Neural progenitor cell (in vitro differentiated cells): ENCODE measurements at regions not wholly inside any gene's neighbourhood (a gene's known extent, or its start where the extent isn't known, plus 50 kb on each side); places are given as distances from the start of the nearest gene placed in this dataset.

Experiments used
- DNase-seq: peaks from one replicate; pipeline ENCODE4 v3.0.0-alpha.2; 2016; ENCODE audit warnings: low spot score
- H2AFZ ChIP-seq: fragments of 200-600 bp; sonication (generic); replicated peaks from 2 replicates; pipeline ENCODE4 v1.6.1; 2016; ENCODE audit warnings: antibody characterized with exemption
- H3F3A ChIP-seq: fragments of 200-600 bp; sonication (generic); 2 replicates; pipeline ENCODE4 v1.6.1; 2016; ENCODE audit warnings: antibody characterized with exemption, low read depth
- H3K27ac ChIP-seq: fragments of 200-600 bp; sonication (generic); 2 replicates; pipeline ENCODE4 v1.5.1; 2016; ENCODE audit warnings: mild to moderate bottlenecking
- H3K27me3 ChIP-seq: fragments of 200-600 bp; sonication (generic); 2 replicates; pipeline ENCODE4 v1.6.1; 2016; ENCODE audit warnings: mild to moderate bottlenecking, moderate library complexity
- H3K36me3 ChIP-seq: fragments of 200-600 bp; sonication (generic); 2 replicates; pipeline ENCODE4 v1.5.1; 2016
- H3K4me1 ChIP-seq: fragments of 200-600 bp; sonication (generic); 2 replicates; pipeline ENCODE4 v1.6.1; 2016; ENCODE audit warnings: mixed run types
- H3K4me2 ChIP-seq: fragments of 200-600 bp; sonication (generic); 2 replicates; pipeline ENCODE4 v1.6.1; 2016
- H3K4me3 ChIP-seq: fragments of 200-600 bp; sonication (generic); 2 replicates; pipeline ENCODE4 v1.5.1; 2016
- H3K79me2 ChIP-seq: fragments of 200-600 bp; sonication (generic); 2 replicates; pipeline ENCODE4 v1.6.1; 2016; ENCODE audit warnings: low read depth
- H3K9ac ChIP-seq: fragments of 200-600 bp; sonication (generic); 2 replicates; pipeline ENCODE4 v1.6.1; 2016
- H3K9me3 ChIP-seq: fragments of 200-600 bp; sonication (generic); 2 replicates; pipeline ENCODE4 v1.5.1; 2016; ENCODE audit warnings: low read depth
- H4K20me1 ChIP-seq: fragments of 200-600 bp; sonication (generic); 2 replicates; pipeline ENCODE4 v1.6.1; 2016; ENCODE audit warnings: low read depth
- H3K27ac Mint-ChIP-seq: 3 replicates; pipeline ENCODE4 v1.8.0; 2021; ENCODE audit warnings: mixed read lengths
- H3K27me3 Mint-ChIP-seq: 2 replicates; pipeline ENCODE4 v1.8.0; 2022; ENCODE audit warnings: low read depth, mild to moderate bottlenecking, inconsistent platforms, moderate library complexity, mixed read lengths; ENCODE audit not compliant: insufficient read depth
- H3K36me3 Mint-ChIP-seq: 3 replicates; pipeline ENCODE4 v1.8.0; 2021; ENCODE audit warnings: mixed read lengths
- H3K4me1 Mint-ChIP-seq: 3 replicates; pipeline ENCODE4 v1.8.0; 2021; ENCODE audit warnings: mixed read lengths
- H3K4me3 Mint-ChIP-seq: 3 replicates; pipeline ENCODE4 v1.8.0; 2021; ENCODE audit warnings: mild to moderate bottlenecking, moderate library complexity, mixed read lengths
- H3K9me3 Mint-ChIP-seq: 3 replicates; pipeline ENCODE4 v1.8.0; 2020; ENCODE audit warnings: mixed read lengths
- CTCF ChIP-seq: fragments of 200-600 bp; sonication (generic); IDR thresholded peaks from 2 replicates; pipeline ENCODE4 v1.5.1; 2017; ENCODE audit warnings: antibody characterized with exemption, mild to moderate bottlenecking
- EZH2 ChIP-seq: fragments of 200-600 bp; sonication (generic); IDR thresholded peaks from 2 replicates; pipeline ENCODE4 v1.6.1; 2017; ENCODE audit warnings: antibody characterized with exemption, mild to moderate bottlenecking, moderate library complexity
- EZH2phosphoT487 ChIP-seq: fragments of 200-600 bp; sonication (generic); IDR thresholded peaks from 2 replicates; pipeline ENCODE4 v1.6.1; 2017; ENCODE audit warnings: antibody characterized with exemption

GRCh38 chr3:144257381-144257780, 285.8 kb downstream of the DIPK2A start:
- Mint-ChIP-seq H3K27ac (no peak overlapping the region), H3K36me3 (no peaks in the 10 kb centered on the region), H3K4me1 (no peaks in the 10 kb centered on the region), H3K27me3 (no peaks in the 10 kb centered on the region), H3K4me3 (no peak overlapping the region), H3K9me3 (no peaks in the 10 kb centered on the region)
- Histone ChIP-seq H3K9ac (no peak overlapping the region), H3K9me3 (no peaks in the 10 kb centered on the region), H3K4me3 (no peak overlapping the region), H3K27me3 (no peaks in the 10 kb centered on the region), H3K27ac (no peak overlapping the region), H3F3A (no peaks in the 10 kb centered on the region), H3K36me3 (no peaks in the 10 kb centered on the region), H2AFZ (no peak overlapping the region), H3K4me2 (no peak overlapping the region), H3K79me2 (no peaks in the 10 kb centered on the region), H4K20me1 (no peaks in the 10 kb centered on the region), H3K4me1 (no peaks in the 10 kb centered on the region)
- no peak for TF ChIP-seq CTCF
- TF ChIP-seq EZH2phosphoT487, result no peak
- no peak for TF ChIP-seq EZH2
- no peak for DNase-seq

- H3K27me3 Mint-ChIP-seq, result no peaks in the 10 kb centered on the region
- TF ChIP-seq EZH2, result no peak
- TF ChIP-seq EZH2phosphoT487, result no peak
- no peak for TF ChIP-seq CTCF
Measured at GRCh38 chr3:144259267-144259666, 287.6 kb downstream of the DIPK2A start.

GRCh38 chr3:144263706-144264105, 292.1 kb downstream of the DIPK2A start:
- no peaks in the 10 kb centered on the region for H3F3A ChIP-seq
- TF ChIP-seq EZH2, result no peak
- no peak for TF ChIP-seq CTCF
- TF ChIP-seq EZH2phosphoT487, result no peak
- Mint-ChIP-seq H3K36me3 (no peaks in the 10 kb centered on the region), H3K4me1 (no peaks in the 10 kb centered on the region), H3K4me3 (no peak overlapping the region), H3K27me3 (no peaks in the 10 kb centered on the region), H3K27ac (no peak overlapping the region), H3K9me3 (no peaks in the 10 kb centered on the region)
- H3K9me3 ChIP-seq, result no peaks in the 10 kb centered on the region
- H3K4me2 ChIP-seq, result no peak overlapping the region
- no peak overlapping the region for H3K9ac ChIP-seq
- H3K4me3 ChIP-seq, result no peak overlapping the region
- no peak for DNase-seq
- H3K27ac ChIP-seq, result no peak overlapping the region
- no peaks in the 10 kb centered on the region for H3K79me2 ChIP-seq
- no peaks in the 10 kb centered on the region for H3K27me3 ChIP-seq
- no peaks in the 10 kb centered on the region for H3K36me3 ChIP-seq
- H4K20me1 ChIP-seq, result no peaks in the 10 kb centered on the region
- no peak overlapping the region for H2AFZ ChIP-seq
- H3K4me1 ChIP-seq, result no peaks in the 10 kb centered on the region

More at GRCh38 chr3:144259267-144259666, 287.6 kb downstream of the DIPK2A start:
- no peak overlapping the region for H3K4me3 Mint-ChIP-seq
- no peak overlapping the region for H3K4me3 ChIP-seq
- H3K36me3 ChIP-seq, result no peaks in the 10 kb centered on the region
- H3K36me3 Mint-ChIP-seq, result no peaks in the 10 kb centered on the region
- H3F3A ChIP-seq, result no peaks in the 10 kb centered on the region
- H2AFZ ChIP-seq, result no peak overlapping the region
- H3K4me1 Mint-ChIP-seq, result no peaks in the 10 kb centered on the region
- H3K9ac ChIP-seq, result no peak overlapping the region
- no peaks in the 10 kb centered on the region for H3K9me3 Mint-ChIP-seq
- no peak for DNase-seq
- no peaks in the 10 kb centered on the region for H4K20me1 ChIP-seq
- no peaks in the 10 kb centered on the region for H3K79me2 ChIP-seq
- no peak overlapping the region for H3K27ac Mint-ChIP-seq
- H3K27me3 ChIP-seq, result no peaks in the 10 kb centered on the region
- H3K4me1 ChIP-seq, result no peaks in the 10 kb centered on the region
- no peak overlapping the region for H3K27ac ChIP-seq
- H3K9me3 ChIP-seq, result no peaks in the 10 kb centered on the region
- no peak overlapping the region for H3K4me2 ChIP-seq
